ENCODE measurements at regions not wholly inside any gene's neighbourhood (a gene's known extent, or its start where the extent isn't known, plus 50 kb on each side); places are given as distances from the start of the nearest gene placed in this dataset.

GRCh38 chr6:165722022-165722421 lies 59.0 kb upstream of the PDE10A start:
- no peak for DNase-seq (ENCODE audit: extremely low read depth, low read depth)
- no peak for TF ChIP-seq CTCF (IDR thresholded peaks at IDR 0.05; ENCODE audit: low read depth, low read length)

DNA sequence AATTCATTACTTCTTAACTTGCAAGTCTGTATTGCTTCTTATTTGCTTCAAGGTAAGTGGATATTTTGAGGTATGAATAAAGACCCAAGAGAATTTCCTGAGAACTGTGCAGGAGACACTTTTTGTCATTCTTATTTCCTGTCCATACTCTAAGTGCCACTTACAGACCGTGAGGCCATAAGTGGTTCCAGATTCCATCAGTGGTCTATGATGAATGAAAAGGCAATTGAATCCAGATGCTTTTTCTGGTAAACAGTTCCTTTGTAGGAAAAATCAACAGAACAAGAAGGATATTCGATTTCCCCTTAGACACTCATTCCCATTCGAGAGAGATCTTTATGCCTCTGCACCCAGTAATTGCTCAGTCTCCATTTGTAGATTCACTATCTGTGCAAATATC lies 58.3 kb upstream of the PDE10A start:
- no peak for TF ChIP-seq CTCF (IDR thresholded peaks at IDR 0.05; ENCODE audit: low read depth, low read length)
- DNase-seq (ENCODE audit: extremely low read depth, low read depth) = no peak

GRCh38 chr6:165718491-165718891 lies 55.5 kb upstream of the PDE10A start:
- TF ChIP-seq CTCF (IDR thresholded peaks at IDR 0.05; ENCODE audit: low read depth, low read length) = no peak
- DNase-seq (ENCODE audit: extremely low read depth, low read depth) = no peak

GRCh38 chr6:165717732-165718465 lies 54.9 kb upstream of the PDE10A start:
- no peak for DNase-seq (ENCODE audit: extremely low read depth, low read depth)
- no peak for TF ChIP-seq CTCF (IDR thresholded peaks at IDR 0.05; ENCODE audit: low read depth, low read length)

- TF ChIP-seq CTCF (IDR thresholded peaks at IDR 0.05; ENCODE audit: low read depth, low read length) = no peak
- DNase-seq (ENCODE audit: extremely low read depth, low read depth) = no peak
Measured at GRCh38 chr6:165716886-165717285, 53.8 kb upstream of the PDE10A start.

DNA sequence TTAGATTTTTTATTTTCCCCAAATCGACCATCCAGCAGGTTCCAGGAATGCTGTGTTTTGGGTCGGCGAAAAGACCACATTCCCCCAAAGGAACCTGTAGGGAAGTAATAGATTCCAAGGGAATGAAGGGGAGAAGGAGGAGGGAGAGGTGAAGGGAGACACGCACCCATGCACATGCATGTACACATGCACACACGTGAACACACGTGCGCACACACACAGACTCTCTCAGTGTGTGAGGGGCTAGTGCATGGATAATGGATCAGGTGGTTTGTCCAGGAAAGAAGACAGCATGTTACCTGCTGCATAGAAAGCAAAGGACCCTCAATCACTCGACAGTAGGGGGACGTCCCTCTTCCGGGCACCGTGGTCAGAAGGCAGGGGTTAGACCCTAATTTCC lies 52.4 kb upstream of the PDE10A start:
- TF ChIP-seq CTCF (IDR thresholded peaks at IDR 0.05; ENCODE audit: low read depth, low read length) = no peak
- no peak for DNase-seq (ENCODE audit: extremely low read depth, low read depth)

DNA sequence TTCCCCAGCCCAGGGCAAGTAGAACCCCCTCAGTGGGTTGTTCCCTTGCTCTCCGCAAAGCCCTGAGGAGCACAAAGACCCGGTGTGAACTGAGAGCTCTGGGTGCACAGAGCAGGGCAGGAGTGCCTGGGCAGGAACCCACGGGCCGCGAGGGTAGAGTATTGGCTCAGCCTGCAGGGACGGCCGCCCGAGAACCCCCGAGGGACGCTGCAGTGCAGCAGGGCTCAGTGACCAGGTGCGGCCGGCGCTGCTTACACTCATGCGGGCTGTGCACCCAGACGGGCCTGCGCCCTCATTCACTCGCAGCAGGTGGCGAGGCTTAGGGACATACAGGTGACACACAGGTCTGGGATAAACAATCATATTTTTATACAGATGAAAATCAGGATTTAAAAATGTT lies 51.9 kb upstream of the PDE10A start:
- DNase-seq (ENCODE audit: extremely low read depth, low read depth) = no peak
- no peak for TF ChIP-seq CTCF (IDR thresholded peaks at IDR 0.05; ENCODE audit: low read depth, low read length)
